ENCODE measurements at regions not wholly inside any gene's neighbourhood (a gene's known extent, or its start where the extent isn't known, plus 50 kb on each side); places are given as distances from the start of the nearest gene placed in this dataset.
A peak's percentile ranks its signal among the peaks of the same experiment; 100 is the strongest.
"Not testable (repeated sequence)": the region's sequence is repeated elsewhere in the genome, so short reads cannot be mapped to it uniquely, and the experiment has no call there.

DNA sequence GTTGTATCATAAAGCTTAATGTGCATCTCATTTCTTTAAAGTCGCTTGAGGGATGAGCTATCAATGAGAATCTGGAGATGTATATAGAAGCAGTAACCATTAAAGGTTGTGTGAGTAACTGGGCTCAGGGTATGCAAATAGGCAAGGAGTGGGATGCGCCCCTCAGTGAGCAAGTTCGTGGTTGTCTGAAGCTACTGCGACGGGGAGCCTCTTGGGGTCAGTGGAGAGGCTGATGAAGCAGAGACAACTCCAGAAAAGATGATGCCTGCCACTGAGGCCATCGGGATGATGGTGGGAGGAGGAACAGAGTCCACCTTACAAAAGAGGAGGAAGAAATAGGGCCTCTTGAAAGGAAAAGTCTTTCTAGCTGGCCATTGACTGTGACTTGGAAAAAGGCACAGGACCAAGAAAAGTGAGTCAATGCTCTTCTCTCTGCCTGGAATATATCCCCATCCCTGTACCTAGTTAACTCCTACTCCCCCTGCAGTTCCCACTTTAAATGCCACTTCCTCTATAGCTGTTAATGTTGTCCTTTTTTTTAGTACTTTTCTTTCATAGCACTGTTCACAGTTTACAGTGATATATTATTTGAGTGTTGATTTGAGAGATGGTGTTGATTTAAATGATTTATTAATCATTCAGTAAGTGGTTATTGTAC is 51.4 kb upstream of the LSM6 start:
- intact Hi-C loops (cut with DNase I) = no loop called here
- no peak for DNase-seq

DNA sequence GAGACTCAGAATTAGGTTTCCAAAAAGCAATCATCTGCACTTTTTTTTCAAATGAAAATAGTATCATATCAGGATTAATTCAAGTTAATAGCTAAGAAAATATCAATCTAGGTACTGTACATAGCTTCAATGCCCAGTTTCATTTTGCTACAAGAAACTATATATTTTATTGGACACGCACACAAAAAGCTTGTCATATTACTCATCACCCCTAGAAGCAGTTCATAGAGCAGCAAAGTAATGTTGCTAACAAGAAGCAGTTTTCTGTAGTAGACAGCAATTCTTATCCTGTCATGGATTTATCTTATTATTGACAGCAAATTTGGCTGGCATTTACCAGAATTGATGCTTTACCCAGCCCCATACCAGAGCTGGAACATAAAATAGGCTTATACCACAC is 52.3 kb upstream of the LSM6 start:
- intact Hi-C loops (cut with DNase I) = no loop called here
- DNase-seq = no peak

DNA sequence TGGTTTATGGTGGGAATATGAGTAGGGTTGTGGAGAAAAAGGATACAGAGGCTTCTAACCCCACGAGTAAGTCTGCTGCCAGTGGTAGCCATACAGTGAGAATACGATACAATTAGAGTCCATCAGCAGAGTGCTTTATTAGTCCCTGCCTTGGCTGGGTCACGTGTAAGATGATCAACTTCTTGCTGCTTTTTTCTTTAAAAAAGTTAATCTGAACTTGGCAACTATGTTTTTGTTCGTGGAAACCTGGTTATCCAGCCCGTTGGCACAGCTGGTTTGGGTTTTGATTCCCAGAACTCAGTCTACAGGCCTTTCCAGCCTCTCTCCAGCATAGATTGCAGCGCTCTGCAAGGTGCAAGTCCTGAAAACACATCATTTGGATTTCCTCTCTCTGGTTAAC is 53.1 kb upstream of the LSM6 start:
- intact Hi-C loops (cut with DNase I) = no loop called here
- DNase-seq = no peak

DNA sequence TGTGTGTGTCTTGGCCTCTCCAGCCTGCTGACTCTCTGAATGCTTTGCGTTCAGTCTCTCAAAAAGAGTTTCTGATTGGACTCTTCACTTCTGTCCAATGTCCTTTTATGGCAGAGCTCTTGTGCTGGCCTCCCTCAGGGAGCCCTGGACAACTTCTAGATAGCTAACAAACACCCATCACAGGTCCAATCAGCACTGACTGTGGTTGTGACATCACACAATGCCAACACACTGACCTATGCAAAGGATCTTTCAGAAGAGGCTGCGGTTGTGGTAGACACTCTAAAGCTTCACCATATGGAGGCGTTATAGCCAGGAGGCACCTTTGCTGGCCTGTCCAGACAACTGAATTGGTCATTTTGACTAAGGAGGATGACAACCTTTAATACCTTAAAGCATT is 53.8 kb upstream of the LSM6 start:
- no peak for DNase-seq
- intact Hi-C loops (cut with DNase I) = no loop called here

DNA sequence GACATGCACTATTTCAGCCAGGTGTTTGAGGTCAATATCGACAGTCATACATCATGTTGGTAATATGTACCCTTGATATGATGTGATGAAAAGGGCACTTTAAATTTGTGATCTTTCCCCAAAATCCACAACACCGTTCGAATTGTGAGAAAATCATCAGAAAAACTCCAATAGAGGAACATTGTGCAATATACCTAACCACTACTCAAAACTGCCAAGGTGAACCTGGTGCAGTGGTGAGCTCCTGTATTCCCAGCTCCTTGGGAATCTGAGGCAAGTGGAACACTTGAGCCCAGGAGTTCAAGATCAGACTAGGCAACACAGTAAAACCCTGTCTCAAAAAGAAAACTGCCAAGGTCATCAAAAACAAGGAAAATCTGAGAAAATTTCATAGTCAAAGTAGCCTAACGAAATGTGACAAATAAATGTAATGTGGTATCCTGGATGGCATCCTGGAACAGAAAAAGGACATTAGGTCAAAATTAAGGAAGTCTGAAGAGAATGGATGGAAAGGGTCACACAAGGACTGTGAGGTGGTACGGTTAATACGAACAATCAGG is 55.6 kb upstream of the LSM6 start:
- no peak for DNase-seq
- intact Hi-C loops (cut with DNase I) = no loop called here

DNA sequence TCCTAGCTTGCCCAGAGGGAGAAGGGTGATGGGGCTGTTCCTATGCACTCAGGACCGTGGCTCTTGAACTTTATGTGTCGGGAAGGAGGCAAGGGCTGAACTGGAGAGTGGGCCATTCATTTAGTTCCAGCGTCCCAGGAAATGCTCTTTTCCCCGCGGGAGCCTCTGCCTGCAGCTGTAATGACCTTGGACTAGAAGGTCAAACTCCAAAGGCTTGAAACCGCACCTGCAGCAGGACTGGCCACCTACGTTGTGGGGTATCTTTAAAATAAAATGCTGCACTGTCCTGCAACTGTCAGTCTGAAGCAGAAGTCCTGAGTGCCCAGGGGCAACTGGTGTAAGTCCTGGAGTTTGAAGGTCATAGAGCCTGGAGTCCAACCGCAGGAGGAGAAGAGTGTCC is 61.5 kb upstream of the LSM6 start:
- intact Hi-C loops (cut with DNase I) = no loop called here
- DNase-seq = no peak

DNA sequence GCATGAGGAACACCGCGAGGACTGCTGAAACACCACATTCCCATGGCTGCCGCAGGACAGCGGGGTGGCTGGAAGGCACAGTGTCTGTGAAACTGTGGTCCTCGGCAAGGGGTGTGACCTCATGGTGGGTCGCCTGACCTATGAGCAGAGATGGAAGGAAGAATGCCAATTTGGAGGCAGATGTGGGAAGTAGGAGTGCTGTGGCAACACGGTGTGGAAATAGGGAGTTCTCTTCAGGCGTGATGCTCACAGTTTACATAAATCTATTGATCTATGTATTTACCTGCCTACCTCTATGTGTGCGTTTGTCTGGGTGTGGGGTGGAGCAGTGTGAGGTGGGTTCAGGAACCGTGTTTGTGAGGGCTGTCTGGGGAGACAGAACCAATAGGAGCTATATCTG is 62.3 kb upstream of the LSM6 start:
- intact Hi-C loops (cut with DNase I) = no loop called here
- DNase-seq = no peak

DNA sequence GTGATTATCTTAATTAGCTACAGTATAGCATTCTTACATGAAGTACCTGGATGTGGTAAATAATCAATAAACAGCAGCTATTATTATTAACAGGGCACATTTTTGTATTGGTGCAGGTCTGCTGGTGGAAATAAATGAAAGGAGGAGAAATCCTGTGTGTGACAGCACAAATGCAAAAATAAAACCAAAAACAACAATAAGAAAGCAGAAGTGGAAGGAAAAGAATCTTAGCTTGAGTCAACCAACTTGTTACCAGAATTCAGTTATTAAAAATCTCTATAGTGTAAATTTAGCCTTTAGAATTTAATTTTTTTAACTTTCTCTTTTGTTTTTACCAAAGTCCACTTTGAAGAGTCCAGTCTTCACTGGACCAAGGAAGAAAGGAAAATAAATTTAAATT is 63.1 kb upstream of the LSM6 start:
- DNase-seq = no peak
- intact Hi-C loops (cut with DNase I) = no loop called here

DNA sequence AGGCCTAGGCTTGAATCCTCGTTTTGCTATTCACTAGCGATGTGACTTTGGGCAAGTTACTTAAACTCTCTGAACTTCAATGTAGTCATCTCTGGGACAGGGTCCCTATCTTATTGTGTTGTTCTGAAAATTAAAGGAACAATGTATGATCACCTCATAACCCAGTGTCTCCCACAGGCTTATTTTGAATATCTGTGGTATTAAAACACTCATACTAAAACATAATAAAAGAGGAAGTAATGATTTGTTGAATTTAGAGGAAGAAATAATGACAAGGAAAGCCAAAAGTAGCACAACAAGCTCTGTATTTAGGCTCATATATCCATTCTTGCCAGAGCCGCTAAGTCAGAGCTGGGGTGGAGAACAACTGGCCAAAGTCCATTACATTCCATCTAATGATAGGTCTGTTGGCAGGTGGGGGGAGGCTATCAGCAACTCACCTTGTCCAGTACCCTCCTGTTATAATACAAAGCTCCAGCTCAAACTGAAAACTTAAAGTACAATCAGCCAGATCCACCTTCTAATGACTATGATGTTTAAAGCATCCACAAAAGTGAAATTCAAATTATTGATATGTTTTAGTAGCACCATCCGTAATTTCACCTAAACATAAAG is 64.5 kb upstream of the LSM6 start:
- intact Hi-C loops (cut with DNase I) = no loop called here

DNA sequence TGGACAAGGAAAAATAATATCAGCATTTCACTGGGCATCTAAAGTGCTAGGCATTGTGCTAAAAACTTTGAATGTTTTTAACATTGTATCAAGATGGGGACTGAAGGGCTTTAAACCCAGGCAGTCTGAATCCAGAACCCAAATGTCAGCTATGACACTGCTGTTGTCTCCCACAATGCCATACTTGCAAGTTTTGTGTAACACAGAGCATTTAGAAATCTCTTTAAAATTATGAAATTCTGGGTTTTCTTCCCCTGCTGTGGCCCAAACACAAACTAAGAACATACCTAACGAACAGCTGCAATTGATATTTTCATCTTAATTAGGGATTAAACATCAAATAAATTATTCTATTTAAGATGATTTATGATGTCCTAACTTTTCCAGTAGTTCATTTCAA is 66.8 kb upstream of the LSM6 start:
- DNase-seq = no peak
- intact Hi-C loops (cut with DNase I) = no loop called here

More for the DNA sequence above, 64.5 kb upstream of the LSM6 start:
- no peak for DNase-seq

DNA sequence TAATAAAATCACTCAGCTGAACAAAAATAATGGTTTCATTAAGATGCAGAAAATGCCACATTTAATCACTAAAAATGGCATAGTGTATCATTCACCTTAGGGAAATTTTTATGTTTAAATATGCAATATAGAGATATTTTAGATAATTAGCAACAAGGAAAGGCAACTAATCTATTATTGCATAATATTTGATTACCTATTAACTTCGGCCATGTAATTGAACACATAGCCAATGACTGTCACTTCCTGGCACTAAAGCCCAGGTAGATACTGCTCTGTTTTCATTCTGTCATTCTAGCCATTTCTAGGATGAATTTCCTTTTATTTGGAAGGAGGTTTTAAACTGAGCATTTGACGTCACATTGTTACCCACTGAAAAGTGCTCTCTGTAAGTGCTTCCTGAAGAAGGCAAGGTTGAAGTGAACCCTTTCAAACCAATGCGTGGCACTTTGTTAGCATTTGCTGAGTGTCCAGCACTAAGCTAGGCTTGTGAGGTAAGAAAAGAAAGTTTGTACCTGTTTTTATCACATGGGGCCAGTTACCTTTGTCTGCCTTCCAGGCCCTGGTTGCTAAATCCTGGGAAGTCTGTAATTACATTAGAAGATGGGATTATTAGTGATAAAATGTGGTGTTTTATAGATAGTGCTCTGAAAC is 67.8 kb upstream of the LSM6 start:
- intact Hi-C loops (cut with DNase I) = no loop called here
- DNase-seq = no peak

DNA sequence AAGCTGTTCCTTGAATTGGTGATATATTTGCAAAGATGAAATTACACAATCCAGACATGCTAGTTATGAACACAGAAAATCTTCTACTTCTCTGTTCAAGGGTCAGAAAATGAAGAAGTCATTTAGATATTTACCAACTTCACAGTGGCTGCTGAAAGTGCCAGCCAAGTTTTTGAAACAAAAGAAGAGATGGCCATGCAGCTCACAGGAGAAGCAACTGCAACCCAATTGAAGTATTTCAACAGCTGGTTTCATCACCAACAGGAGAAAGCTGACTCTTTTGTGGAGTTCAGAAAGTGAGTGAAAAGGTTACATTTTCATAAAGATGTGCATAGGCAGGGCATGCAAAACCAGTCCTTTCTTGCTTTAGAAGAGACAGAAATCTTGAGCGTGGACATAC is 70.1 kb upstream of the LSM6 start:
- DNase-seq = no peak
- intact Hi-C loops (cut with DNase I) = no loop called here

DNA sequence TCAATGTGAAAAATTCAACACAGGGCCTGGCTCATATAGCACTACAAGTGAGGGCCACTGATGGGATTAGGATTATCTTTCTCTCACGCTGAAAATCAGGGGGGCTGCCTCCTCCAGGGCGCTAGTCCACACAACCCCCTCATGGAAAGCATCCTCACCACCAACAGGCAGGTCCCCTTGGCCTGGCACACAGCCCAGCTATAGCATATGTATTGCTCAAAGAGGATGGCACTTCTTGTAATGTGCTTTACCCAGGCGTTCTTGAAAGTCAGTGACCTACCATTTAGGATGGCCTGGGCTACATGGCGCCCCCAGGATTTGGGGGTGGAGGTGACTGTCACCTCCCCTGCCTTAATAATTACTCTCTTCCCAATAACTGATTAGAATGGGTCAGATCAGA is 71.0 kb upstream of the LSM6 start:
- no peak for DNase-seq
- intact Hi-C loops (cut with DNase I) = no loop called here

DNA sequence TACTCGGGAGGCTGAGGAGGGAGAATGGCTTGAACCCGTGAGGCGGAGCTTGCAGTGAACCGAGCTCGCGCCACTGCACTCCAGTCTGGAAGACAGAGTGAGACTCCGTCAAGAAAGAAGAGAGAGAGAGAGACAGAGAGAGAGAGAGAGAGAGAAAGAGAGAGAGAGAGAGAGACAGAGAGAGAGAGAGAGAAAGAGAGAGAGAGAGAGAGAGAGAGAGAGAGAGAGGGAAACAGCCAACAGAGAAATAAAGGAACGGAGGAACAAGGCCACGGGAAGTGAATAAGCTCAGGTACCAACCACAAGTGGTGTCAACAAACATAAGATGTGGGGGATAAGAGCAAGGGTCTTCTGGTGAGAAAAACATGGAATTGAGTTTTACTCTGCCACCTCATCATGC is 71.5 kb upstream of the LSM6 start:
- DNase-seq; intact Hi-C loops (cut with DNase I): not testable (repeated sequence)

DNA sequence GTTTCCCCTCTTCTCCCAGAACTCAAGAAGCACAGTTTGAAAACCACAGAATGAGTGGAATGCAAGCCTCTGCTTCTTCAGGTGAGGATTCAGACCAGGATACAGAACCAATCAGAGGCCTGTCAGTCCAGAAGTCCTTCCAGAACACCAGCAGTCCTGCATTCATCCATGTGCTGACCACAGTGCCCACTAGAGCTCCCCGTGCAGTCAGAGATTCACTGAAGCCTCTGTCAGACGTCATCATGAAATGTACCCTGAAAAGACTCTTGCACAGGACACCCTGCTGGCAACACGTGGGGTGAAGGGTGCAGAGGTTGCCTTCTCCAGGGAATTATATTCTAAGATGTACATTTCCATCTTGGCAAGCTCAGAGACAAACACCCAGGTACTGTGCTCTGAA is 75.9 kb upstream of the LSM6 start:
- intact Hi-C loops (cut with DNase I) = no loop called here
- no peak for DNase-seq

DNA sequence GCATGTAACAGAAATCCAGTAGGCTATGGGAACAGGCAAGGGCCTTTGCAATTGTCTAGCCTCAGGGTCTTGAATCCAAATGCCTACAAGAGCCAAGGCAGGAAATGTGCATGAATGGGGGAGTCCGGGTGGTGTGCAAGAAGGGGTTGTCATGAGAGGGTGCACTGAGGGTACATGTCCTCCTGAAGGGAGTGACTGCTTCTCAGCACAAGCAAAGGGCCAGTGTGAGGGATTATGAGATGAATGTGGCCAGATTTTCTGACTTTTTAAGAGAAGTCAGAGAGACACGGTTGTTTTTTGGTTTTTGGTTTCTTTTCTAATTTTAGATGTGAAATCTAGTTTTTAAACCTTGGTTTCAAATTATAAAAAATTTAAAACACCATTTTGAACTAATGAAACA is 76.5 kb upstream of the LSM6 start:
- intact Hi-C loops (cut with DNase I) = no loop called here
- DNase-seq = no peak

DNA sequence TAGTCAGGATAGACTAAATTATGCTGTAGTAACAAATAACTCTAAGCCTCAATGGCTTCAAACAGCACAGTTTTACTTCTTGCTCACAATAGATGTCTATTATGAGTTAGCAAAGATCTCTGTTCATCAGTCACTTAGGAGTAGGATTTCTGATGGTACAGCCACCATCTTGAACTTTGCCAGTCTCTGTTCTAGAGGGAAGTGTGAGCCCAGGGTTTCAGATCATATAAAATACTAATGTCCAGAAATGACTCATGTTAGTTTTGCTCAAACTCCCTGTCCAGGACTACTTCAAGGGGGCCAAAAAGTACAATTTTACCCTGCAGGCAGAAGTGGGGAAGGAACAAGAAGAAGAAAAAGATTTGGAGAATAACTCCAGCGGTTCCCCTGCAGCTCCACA is 77.1 kb upstream of the LSM6 start:
- intact Hi-C loops (cut with DNase I) = no loop called here
- DNase-seq = no peak

DNA sequence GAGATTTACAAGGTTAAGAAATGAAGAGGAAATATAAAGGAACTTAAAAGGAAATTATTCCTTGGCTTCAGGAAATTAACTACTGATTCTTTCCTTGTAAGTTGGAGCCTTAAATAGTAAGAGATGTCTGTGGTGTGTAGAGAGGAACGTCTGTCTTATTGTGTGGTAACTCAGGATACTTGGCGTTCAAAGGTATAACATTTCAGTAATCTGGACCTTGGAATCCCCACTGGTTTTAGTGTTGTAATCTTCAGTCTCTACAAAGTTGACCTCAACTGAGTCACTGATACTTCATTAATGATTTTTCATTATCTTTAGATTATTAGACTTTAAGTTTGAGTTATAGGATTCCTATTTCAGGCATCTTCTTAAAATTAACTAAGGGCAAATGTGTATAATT is 79.1 kb upstream of the LSM6 start:
- DNase-seq = no peak
- intact Hi-C loops (cut with DNase I) = no loop called here

DNA sequence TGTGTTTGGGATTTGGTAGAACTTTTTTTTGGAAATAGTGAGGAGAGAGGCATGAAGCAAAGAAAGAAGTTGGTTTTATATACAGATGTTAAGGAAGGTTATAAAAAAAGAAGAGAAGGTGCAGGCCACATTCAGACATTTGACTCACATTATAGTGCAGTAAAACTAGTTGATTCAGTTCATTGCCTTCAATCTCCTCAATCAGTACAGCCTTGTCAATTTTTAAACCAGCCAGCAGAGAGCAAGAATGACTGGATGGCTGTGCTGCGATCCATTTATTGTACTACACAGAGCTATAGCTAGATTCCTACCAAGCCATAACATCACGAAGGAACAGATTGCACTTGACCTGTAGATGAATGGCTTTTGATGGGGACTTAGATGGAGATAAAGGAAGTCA is 79.7 kb upstream of the LSM6 start:
- intact Hi-C loops (cut with DNase I) = no loop called here
- DNase-seq = no peak

DNA sequence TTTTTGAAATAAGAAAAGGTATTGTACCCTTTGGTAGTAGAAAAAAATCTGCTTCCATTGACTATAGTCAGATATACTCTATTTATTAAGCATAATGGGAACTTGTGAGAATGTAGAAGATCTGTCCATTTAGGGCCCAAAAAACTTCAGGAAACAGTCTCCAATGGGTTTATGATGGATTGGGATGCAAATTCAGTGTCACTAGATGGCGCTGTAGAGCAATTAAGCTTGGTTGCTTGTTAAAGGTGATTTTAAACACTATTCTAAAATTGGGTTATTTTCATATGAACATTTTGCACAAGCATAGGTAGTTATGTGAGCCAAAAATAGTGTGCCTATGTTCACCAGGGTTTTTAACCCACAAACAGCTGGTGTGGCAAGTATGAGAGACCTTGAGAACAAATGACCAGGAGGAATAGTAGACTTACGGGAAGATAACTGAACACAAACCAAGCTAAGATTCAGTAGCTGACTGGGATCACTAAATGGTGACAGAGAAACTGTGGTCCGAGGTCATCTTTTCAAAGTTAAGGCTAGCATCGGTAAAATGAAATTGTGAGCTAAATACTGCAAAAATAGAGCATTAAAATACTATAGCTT is 80.3 kb upstream of the LSM6 start:
- intact Hi-C loops (cut with DNase I) = no loop called here
- peak in 15 of 42 donors; percentile 10 to 72 (median 28) for DNase-seq
